GM21786 (cell line): ENCODE measurements at regions not wholly inside any gene's neighbourhood (a gene's known extent, or its start where the extent isn't known, plus 50 kb on each side); places are given as distances from the start of the nearest gene placed in this dataset.

Experiments
- ATAC-seq: cut with Tn5 transposase; IDR thresholded peaks from one replicate; pipeline ENCODE4 v1.9.1; 2021; ENCODE audit not compliant: unreplicated experiment

DNA sequence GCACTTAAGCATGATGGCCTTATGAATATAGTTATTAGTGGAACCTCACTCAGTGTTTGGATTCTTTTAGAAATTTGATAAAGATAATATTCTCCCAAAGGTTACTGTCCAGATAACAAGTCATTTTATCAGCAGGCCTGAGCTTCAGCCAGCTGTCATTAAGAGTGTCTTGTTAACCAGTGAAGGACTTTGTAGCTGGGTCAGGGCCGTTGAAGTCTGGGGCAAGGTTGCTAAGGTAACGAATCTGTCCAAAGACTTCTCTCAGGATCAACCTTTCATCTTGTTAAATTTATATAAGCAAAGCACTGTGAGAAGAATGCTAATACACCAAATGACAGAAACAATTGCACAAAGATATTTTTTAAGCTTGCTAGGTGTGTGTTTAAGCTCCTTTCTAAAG is 271.3 kb upstream of the TMPO start:
- ATAC-seq, result no peak

DNA sequence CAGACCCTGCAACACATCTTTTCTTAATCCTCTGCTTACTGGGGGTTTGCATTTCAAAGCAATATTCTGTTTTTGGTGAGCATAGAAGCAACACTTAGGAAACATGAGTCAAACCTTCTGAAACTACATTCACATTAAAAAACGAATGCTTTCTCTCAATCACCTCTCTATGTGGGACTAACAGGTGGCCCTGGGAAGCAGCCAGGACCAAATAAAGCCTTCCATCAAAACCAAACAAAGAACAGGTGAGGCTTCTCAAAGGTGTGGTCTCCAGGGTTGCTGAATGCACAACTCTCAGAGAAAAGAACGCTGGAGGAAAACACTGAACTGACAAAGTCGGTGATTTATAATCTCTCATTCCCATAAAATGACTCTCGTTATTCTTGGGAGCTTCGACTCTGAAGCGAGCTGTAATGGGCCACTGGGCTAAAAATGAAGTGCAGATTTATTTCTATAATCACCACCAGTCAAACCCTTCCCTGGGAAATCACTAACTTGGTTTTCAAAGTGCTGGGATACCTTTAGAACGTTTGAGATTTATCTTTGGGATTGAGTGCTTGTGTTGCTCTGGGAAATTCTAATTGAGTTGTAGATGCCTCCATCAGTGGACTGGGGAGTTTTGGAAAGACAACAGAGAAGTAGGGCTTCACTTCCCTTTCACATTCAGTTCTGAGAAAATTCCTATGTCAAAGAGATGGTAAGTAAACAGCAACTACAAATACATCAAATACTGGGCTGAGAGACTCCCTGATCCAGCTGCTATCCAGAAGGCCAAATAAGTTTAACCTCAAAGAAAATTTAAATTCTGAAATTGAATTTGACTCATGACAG is 262.0 kb upstream of the TMPO start:
- no peak for ATAC-seq

DNA sequence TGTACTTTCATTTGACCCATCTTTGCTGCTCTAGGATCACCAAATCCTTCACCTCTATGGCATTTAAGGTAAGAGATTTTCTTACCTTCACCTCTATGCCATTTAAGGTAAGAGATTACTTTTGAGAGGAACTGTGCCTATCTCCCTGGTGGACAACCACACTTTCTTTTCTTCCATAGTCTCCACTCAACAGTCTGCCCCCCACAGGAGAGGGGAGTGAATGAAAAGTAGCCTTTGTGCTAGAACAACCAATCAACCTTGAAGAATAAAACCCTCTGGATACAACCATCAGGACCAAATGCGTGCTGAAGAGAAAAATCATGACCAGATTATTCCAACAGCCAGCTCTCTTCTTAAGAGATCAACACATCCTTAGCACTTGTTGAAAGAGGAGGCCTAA is 258.6 kb upstream of the TMPO start:
- ATAC-seq, result no peak

DNA sequence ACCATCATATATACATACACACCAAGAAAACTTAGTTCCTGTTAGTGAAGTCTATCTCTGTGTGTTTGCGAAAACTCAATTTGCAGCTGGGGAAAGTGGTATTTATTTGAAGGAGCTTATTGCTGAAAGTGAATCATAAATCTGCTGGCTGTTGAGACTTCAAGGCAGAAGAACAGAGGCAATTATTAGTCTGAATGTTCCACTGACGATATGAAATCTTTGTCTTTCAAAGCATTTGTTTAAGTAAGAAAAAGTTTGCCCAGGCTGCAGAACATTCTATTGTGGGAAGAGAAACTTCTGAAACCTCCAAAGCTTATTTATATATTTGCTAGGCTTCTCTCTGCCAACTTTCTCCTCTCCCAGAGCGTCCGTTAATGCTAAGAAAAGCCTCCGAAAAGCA is 255.7 kb upstream of the TMPO start:
- no peak for ATAC-seq

DNA sequence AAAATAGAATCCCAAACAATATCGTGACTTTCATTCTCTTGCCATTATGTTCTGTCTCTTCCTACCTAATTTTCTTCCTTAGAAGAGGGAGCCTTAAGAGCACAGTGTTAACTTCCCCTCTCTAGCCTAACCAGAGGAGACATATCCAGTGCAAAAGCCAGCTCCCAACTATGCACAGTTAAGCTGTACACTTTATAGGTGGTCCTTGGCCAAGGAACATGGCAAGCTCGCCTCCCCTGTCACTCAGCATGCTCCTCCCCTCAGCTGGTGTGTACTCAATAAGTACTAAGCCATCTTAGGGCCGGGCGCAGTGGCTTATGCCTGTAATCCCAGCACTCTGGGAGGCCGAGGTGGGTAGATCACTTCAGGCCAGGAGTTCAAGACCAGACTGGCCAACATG is 255.1 kb upstream of the TMPO start:
- ATAC-seq, result no peak

DNA sequence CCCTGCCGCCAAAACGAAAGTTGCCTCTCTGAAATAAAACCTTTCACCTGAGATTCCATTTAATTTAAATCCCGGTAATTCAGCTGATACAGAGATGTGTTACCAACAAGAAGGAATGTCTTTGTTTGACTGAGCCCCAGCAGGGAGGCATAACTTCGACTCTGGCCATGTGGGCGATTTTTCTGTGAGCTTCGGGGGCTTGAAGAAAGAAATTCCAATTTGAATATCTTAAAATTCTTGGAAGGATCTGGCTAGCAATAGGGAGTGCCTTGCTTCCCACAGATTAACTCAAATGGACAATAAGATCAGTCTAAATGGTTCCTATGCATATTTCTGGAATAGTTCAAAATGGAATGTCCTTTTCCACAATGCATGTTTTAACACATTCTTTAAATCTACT is 252.5 kb upstream of the TMPO start:
- no peak for ATAC-seq

DNA sequence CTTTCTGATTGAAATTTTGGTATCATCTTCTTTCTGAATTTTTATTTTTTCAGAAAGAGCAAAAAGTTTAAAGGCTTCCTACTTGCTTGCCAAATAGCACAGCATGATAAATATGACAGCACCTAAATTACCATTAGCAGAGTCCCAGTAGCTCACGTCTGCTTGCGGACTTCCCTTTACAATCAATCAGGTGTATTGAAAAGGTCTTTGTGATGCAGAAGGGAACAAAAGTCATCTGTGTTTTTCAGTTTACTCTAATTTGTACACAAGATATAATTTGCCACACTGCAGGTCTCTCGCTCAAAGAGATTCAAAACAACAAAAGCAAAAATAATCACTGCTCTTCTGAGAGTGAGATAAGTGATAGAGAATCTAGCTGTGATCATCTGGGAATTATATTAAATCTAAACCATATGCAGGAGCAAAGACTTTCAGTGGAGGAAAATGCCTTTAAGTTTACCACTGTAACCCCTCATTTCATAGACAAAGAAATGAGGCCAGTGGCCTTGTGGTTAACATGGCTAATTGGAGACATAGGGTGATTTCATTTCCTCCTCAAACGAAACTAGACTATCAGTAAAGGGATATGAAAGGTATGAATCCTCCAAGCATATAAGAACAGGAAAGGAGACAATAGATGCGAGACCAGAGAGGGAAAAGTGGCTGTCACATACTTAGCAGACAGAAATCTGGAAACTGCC is 240.8 kb upstream of the TMPO start:
- ATAC-seq, result peak; percentile 91

DNA sequence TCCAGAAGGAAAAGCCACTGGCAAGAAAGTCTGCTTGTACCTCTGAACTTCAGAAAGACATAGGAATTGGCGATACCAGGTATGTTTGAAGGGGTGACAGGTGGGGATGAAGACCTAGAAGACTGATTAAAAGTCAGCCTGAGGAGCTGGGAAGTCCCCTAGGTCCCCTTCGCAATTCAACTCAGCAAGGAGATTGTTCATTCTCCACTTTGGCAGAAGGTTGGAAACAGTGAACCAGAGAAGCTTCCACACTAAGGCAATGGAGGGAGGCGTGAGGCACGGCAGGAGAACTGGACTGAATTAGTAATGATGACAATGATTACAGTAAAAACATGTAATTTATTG is 240.3 kb upstream of the TMPO start:
- peak; percentile 38 for ATAC-seq

DNA sequence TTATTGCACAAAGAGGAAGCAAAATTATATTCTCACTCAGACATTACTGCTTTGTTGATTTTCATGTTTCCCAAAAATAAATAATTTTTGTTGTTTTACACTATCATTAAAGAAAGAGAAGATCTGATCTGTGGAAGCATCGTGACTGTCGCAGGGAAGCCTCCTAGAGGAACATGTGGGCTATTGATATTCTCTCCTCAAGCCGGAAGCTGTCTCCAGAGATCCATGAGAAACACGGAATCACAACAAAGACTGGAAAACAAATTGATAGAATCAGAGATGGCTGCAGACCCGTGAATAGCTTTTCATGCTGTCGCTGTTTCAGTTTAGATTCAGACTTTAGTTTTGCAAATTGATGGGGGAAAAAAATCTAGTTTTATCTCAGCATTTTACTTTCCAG is 235.2 kb upstream of the TMPO start:
- ATAC-seq, result no peak

DNA sequence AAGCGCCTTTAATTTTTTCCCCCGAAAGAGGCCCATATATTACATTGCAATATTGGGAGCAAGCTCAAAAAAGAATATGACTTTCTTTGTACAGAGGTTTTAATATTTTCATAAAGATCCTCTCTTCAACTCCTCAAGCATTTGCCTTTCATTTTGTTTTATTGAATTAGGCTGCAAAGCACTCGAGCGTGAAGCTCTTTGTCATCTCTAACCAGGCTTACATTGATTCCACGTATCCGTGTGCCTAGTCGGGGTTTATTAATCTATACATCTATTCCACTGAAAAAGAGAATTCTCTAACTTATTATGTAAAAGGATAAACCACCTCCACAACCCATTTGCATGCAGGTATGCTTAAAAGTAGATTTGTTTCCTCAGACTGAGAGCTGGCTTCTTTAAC is 234.8 kb upstream of the TMPO start:
- ATAC-seq, result no peak

DNA sequence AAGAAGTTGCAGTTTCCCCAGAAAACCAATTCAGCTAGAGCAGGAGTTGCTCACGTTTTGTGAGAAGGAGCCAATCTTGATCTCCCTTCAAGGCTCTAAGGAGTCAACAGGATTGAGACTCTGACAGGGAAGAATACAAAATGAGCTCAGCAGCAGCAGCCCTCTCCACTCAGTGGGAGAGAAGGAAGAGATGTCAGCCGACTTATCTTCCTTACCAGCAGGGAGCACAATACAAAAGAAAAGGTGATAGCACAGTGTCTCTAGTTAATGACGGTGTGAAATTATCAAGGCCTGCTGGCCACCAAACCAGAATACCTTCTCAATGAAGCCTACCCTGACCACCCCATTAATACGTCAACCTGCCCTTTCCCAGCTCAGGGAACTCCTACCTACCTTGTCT is 223.6 kb upstream of the TMPO start:
- no peak for ATAC-seq

DNA sequence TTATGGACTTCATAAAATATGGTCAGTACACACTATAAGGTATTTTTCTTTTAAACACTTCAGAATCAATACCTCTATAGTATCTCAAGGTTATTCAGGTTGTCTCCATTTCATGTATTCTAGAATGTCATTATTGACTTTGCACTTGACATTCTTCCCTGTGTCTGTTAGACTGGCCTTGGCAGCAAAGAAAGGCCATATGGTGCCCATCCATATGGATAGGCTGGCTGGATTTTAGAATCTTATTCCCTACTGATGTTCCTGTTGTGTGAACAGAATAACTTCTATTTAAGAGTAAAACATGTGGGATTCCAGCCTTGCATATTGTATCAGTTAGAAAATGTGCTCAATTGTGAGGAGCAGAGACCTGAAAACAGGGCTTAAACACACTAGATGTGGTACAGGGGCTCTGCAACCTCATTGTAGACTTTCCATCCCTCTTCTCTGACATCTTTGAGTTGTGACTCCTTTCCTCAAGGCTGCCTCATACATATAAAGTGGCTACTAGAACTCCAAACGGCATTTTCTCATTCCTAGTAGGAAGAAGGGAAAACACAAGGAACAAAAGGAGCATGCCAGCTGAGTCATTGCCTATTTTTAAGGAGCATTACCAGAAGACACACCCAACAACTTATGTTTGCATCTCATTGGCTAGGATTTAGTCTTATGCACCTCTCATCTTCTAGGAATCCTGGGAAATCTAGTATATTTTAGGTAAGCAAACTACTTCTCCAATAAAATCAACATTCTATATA is 221.2 kb upstream of the TMPO start:
- ATAC-seq, result no peak

DNA sequence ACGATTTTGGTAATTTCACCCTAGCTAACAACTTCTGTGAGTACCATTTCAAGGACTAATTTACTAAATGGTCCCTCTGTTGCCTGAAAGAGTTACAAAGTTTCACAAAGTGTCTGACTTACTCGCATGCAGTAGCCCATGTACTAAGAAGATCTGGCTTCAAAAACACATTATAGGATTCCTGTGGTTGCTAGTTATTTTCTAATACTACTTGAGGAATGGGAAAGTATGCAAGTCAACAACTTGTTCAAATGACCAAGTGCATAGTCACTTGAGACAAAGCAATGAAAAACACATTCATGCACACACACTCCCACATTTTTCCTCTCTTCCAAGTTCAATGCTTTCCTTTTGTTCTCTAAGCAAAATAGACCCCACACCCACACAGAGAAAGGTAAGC is 219.7 kb upstream of the TMPO start:
- no peak for ATAC-seq

DNA sequence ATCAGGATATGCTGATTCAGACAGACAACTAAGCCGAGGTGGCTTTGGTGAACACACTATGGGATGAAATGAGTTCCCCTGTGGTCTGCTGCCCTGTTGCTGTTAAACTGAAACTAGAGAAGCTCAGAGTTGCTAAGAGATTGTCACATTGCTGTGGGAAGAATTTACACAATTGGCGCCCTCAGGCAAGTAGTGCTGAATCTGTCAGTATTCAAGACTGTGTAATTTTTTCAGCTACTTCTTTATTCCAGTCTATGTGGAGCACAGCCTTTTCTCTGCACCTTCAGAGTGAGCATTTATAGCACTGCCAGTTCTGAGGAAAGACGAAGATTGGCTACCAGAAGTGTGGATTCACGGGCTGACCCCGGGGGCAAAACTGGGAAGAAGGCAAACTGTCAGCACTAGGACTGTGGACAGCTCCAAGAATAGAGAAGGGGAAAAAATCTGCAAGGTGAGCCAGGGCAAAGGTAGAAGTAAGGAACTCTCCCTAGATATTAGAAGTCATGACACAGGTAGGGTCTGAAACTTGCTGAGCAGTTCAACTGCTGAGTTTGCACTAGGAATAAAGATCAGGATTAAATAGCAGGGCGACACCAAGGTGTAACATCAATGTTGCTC is 218.8 kb upstream of the TMPO start:
- ATAC-seq, result no peak

DNA sequence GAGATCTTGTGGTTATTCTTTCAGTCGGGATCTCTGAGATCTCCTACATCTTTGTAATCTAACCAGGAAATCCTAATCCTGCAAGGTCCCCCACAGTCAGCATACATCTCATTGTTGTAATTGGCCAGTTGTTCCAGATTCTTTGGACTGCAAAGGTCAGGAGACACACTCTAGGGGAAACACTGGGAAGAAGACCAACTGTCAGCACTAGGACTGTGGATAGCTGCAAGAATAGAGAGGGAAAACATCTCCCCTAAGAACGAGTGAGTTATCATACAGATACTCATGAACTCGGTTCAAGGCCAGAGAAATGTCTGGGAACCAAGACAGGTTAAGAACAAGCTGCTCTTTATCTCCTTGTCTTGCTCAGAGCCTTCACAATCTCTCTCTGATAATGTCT is 217.9 kb upstream of the TMPO start:
- no peak for ATAC-seq

DNA sequence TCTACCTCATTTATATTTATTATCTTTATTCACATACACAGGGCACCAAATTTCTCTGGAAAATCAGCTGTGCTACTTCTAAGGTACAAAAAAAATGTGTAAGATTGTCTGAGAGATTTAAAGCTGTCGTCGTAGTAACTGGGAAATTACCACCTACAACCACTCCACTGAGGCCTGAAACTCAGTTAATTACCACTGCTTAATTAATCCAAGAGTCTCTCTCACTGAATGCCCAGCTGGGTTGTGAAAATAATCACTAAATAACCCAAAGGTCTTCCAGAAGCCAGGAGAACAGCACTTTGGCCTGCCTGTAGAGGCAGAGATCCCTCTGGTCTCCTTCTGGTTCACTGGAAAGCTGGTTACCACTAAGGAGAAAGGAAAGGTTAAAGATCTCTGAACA is 207.2 kb upstream of the TMPO start:
- no peak for ATAC-seq

DNA sequence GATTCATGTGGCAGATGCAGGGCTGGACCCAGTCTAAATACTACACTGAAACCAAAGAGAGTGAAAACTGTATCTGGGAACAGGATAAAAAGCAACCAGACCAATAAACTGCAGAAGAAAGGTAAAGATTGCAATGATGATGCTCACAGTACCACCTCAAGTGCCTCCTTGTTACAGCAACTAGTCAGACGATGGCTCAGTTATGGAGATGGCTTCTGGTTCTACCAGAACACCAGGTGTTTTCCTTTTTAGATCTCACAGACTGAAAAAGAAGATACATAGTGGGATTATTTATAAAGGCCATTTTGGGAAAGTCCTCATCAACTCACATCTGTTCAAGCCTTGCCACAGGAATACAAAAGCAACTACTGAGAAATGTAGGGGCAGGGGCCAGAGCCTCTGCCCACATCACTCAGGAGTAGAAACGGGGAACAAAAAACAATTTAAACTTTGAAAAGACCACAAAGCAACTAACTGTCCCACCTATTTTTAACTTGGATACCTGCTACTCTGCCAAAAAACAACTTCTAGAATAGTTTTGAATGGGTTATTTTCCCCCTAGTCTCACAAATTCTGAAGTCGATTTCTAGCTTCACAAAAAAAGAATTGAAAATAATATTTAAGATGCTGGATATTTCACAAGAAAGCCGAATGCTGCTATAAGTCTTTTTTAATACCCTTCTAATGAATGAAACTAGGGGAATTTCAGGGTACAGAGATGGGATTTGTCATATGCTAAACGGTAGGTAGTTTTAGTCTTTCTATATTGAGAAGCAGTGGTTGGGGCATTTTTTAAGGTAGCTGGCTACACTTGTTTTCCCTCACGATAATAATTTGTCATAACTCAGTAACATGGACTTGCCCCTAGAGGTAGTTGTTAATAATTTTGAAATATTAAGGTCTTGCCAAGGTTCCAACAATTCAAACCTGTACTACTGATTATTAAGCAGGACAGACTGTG is 197.2 kb upstream of the TMPO start:
- no peak for ATAC-seq

DNA sequence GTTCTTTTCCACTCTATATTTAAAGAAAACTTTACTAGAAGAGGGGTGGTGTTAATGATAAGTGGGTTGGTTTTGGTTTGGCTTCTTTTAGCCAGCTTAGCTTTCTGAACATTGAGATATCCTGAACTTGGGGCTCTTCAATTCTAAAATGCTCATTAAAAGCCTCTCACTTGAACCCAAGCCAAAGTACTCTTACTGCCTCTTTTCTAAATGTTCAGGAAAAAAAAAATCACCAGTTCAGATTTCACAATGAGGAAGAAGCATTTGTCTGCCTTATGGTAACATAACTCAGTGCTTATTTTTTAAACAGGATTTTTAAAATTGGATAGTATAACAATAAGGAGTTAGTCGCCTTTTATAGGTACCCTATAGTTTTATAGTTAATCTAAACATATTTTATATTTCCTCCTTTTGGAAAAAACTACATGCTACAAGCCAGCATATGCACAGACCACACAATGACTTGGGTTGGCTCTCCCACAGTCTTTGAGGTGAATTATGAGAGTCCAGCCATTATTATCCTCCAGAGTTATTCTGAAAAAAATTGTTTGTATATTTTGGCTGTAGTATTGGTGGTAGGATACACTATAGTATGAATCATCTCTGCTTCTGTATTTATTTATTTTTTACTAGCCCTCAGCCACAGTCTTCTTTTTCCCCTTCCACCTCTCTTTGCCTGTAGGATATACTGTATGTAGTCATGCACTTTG is 195.5 kb upstream of the TMPO start:
- ATAC-seq, result no peak

DNA sequence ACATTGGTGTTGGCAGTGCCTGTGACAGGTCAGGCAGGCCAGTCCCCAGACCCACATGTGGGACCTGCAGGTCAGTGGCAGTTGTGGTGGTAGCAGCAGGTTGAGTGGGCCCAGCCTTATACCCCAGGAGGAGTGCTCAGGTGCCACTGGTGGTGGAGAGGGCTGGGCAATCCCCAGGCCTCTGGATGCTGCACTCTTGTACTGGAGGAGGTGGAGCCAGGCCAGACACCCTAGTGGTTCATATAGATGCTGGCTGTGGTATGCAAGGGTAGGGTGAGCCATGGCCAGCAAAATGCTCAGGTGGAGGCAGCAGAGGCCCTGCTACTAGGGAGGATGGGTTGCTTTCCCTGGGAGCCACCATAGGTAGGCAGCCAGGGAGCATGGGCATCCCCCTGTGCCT is 190.4 kb upstream of the TMPO start:
- ATAC-seq, result no peak

DNA sequence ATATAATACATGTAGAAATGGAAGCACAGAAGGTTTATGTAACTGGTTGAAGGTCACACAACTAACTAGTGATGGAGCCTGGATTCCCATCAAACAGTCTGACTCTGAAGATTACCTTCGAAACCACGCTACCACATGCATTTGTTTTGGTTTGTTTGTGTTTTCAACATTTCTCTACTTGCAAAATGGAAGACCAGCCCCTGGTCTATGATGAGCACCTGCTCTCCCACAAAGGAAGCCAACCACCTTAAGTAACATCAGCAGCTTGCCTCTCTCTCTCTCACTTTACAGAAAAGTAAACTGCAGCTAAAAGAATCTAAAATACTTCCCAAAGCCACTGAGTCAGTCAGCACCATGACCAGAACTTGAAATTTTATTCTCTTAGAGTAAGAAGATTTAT is 186.9 kb upstream of the TMPO start:
- ATAC-seq, result no peak
